Lung (tissue), 11 donors: ENCODE measurements at regions not wholly inside any gene's neighbourhood (a gene's known extent, or its start where the extent isn't known, plus 50 kb on each side); places are given as distances from the start of the nearest gene placed in this dataset.

Source experiments
- ATAC-seq: fragments of 200-7000 bp; cut with Tn5 transposase; one replicate; pipeline ENCODE4 v1.9.1; 2020; ENCODE audit warnings: moderate number of reproducible peaks; ENCODE audit not compliant: insufficient read depth, low FRiP score
- DNase-seq, 3 donors: peaks; one replicate each; pipeline ENCODE4 v3.0.0-alpha.2; 2013 to 2017
- H3K27ac ChIP-seq, 2 donors: one replicate each; pipeline ENCODE4 v1.5.1; 2013; ENCODE audit warnings: mild to moderate bottlenecking in 2 of 2, moderate library complexity in 2 of 2, control low read depth in 1 of 2, inconsistent platforms in 1 of 2, low read depth in 1 of 2, low read length in 1 of 2
- H3K27me3 ChIP-seq, 3 donors: one replicate each; pipeline ENCODE4 v1.5.1; 2013; ENCODE audit warnings: low read length in 2 of 3; ENCODE audit not compliant: control insufficient read depth in 3 of 3, insufficient read depth in 3 of 3
- H3K36me3 ChIP-seq, 4 donors: one replicate each; pipeline ENCODE4 v1.5.1; 2013; ENCODE audit warnings: low read length in 4 of 4, mild to moderate bottlenecking in 1 of 4, moderate library complexity in 1 of 4; ENCODE audit not compliant: control insufficient read depth in 4 of 4, insufficient read depth in 4 of 4
- H3K4me1 ChIP-seq, 5 donors: one replicate each; pipeline ENCODE4 v1.5.1; 2013; ENCODE audit warnings: low read length in 5 of 5, mild to moderate bottlenecking in 2 of 5, moderate library complexity in 1 of 5; ENCODE audit not compliant: control insufficient read depth in 5 of 5, insufficient read depth in 5 of 5
- H3K4me3 ChIP-seq: one replicate; pipeline ENCODE4 v1.5.1; 2013; ENCODE audit warnings: mild to moderate bottlenecking, control low read depth, moderate library complexity
- H3K9ac ChIP-seq, 2 donors: one replicate each; pipeline ENCODE4 v1.5.1; 2013; ENCODE audit warnings: low read length in 2 of 2, control low read depth in 1 of 2; ENCODE audit not compliant: insufficient read depth in 1 of 2
- H3K9me3 ChIP-seq, 4 donors: one replicate each; pipeline ENCODE4 v1.5.1; 2013; ENCODE audit warnings: low read length in 3 of 4, mild to moderate bottlenecking in 1 of 4, moderate library complexity in 1 of 4; ENCODE audit not compliant: control insufficient read depth in 4 of 4, insufficient read depth in 3 of 4
- WGBS, 2 donors: extraction: QIAGEN DNeasy Blood & Tissue Kit; methylation state at CpG; one replicate each; pipeline ENCODE4 v1.1.7; 2013; 5-methylcytosine and 5-hydroxymethylcytosine counted together
- TF ChIP-seq, protein P1 (sequence below): IDR thresholded peaks from 2 replicates; pipeline ENCODE4 v1.5.1; 2012; ENCODE audit warnings: mild to moderate bottlenecking; ENCODE audit errors: control extremely low read depth, extremely low read depth
- donor health status: control.
- donor health status: control.
- donor health status: Bipolar disorder and iron deficiency.
- donor health status: healthy.
- donor health status: DM: yes; HTN: yes; CAD: no.

DNA sequence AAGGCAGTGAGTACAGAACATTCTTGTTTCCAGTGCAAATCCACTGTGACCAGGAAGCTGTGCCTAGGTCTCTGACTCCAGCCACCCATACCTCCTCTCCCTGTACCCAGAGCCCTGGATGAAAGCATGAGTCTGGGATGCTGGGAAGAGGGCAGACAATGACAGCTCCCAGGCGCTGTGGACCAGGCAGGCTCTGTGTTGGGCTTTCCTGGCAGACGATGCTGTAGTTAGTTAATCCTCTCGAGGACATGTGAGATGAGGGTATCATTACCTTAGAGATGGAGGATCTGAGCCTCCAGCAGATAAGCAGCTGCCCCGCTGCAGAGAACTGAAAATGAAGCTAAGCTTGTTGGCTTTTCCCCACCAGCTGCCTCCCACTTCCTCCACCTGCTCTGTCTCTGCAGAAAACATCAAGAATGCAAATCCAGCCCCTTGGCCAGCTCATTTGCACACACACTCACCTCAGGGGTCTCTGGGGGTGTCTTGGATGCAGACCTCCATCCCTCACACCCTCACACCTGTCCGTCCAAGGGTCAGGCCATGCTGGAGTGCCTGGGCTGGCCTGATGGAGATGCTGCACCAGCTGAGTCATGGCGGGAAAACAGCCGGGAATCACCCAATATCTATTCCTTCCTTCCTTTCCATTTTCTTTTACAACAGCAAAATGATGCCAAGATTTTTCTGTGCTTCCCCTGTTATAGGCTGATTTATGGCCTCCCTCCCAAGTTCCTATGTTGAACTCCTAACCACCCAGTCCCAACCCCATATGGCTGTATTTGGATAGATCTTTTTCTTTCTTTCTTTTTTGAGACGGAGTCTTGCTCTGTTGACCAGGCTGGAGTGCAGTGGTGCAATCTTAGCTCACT lies 94.9 kb upstream of the SEPTIN5 start:
- 62 to 69% methylated on average over 8 of the region's 8 CpGs for WGBS, 2 donors
- ATAC-seq = no peak
- H3K4me3 ChIP-seq = no peak overlapping the region
- no peaks in the 10 kb centered on the region for H3K9me3 ChIP-seq
- no peaks in the 10 kb centered on the region for H3K36me3 ChIP-seq
- no peak overlapping the region for H3K9ac ChIP-seq
- H3K4me1 ChIP-seq = peaks cover 0 to 28% (median 15%) of the 10 kb centered on the region in 5 donors
- TF ChIP-seq, protein P1, sequence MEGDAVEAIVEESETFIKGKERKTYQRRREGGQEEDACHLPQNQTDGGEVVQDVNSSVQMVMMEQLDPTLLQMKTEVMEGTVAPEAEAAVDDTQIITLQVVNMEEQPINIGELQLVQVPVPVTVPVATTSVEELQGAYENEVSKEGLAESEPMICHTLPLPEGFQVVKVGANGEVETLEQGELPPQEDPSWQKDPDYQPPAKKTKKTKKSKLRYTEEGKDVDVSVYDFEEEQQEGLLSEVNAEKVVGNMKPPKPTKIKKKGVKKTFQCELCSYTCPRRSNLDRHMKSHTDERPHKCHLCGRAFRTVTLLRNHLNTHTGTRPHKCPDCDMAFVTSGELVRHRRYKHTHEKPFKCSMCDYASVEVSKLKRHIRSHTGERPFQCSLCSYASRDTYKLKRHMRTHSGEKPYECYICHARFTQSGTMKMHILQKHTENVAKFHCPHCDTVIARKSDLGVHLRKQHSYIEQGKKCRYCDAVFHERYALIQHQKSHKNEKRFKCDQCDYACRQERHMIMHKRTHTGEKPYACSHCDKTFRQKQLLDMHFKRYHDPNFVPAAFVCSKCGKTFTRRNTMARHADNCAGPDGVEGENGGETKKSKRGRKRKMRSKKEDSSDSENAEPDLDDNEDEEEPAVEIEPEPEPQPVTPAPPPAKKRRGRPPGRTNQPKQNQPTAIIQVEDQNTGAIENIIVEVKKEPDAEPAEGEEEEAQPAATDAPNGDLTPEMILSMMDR = no peak
- no peaks in the 10 kb centered on the region for H3K27me3 ChIP-seq
- H3K27ac ChIP-seq = peak overlapping the region in 1 of 2 donors; percentile 41
- DNase-seq = no peak

DNA sequence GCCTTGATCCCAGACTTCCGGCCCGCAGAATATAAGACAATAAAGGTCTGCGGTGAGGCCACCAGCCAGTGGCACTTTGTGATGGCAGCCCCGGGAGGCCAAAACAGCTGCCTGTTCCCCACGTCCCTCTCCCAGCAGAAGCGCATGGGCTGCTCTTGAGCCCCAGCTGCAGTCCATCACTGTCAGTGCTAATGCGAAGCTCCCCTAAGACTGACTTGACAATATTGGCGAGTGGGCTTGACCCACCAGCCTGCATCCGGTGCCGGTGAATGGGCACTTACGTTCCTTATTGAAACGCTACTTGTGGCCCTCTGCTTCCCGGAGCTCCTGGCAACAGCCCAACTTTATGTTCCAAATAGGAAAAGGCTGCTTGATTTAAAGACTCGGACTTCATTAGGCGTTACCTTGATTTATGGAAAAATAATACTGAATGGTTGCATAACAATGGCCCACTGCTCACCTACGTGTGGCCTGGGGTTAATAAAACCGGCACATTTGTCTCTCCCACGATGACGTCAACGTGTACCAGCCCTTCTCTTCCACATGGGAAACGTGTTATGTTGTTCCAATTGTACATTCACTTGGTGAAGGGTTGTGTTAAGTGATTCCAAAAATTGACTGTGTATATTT lies 93.4 kb upstream of the SEPTIN5 start:
- DNase-seq (peak; percentile 69 to 85 (median 79)), ATAC-seq (peak; percentile 4)
- no peaks in the 10 kb centered on the region for H3K9me3 ChIP-seq
- TF ChIP-seq, protein P1 = no peak
- H3K9ac ChIP-seq = no peak overlapping the region
- WGBS, 2 donors = 40 to 53% methylated on average over 21 of the region's 21 CpGs
- peaks cover 0 to 28% (median 15%) of the 10 kb centered on the region in 5 donors for H3K4me1 ChIP-seq
- no peaks in the 10 kb centered on the region for H3K36me3 ChIP-seq
- no peaks in the 10 kb centered on the region for H3K27me3 ChIP-seq
- H3K4me3 ChIP-seq = no peak overlapping the region
- peak overlapping the region in 1 of 2 donors; percentile 17 for H3K27ac ChIP-seq

DNA sequence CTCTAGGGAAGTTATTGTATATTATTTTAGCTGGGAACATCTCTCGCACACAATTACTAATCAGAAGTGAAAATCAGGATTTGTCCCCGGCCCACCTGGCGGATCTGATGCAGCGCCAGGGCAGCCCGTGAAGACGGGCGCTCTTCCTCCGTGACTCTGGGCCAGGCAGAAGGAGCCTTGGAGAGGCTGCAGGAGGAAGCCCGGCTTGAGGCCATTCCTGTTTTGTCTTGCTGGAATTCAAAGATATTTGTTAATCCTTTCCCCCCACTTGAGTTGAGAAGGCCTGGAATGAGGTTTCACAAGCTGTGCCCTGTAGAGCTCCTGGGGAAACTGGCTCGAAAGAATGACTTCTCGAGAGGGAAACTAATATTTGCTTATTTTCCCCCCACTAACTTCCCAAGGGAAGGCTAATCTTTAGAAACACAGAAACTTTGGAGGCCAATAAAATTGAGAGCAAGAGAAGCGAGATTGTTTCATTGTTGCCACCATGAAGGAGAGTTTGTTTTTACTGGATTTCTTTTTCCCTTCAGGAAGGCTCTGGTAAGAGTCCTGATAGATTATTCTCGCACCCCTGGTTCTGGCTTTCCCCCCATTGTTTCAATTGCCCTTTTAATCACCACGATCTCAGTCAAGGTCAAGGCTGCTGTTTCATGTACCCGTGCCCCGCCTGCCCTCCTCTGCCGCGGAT lies 92.8 kb upstream of the SEPTIN5 start:
- WGBS, 2 donors = 48 to 67% methylated on average over 18 of the region's 18 CpGs
- no peaks in the 10 kb centered on the region for H3K9me3 ChIP-seq
- H3K4me3 ChIP-seq = no peak overlapping the region
- DNase-seq (peak; percentile 70 to 81 (median 72)), ATAC-seq (peak; percentile 23)
- H3K4me1 ChIP-seq = peaks cover 0 to 28% (median 15%) of the 10 kb centered on the region in 5 donors
- H3K27ac ChIP-seq = peak overlapping the region; percentile 26 to 84
- TF ChIP-seq, protein P1 = no peak
- peak overlapping the region; percentile 19 to 50 for H3K9ac ChIP-seq
- no peaks in the 10 kb centered on the region for H3K36me3 ChIP-seq
- H3K27me3 ChIP-seq = no peaks in the 10 kb centered on the region
